ENCODE measurements at regions not wholly inside any gene's neighbourhood (a gene's known extent, or its start where the extent isn't known, plus 50 kb on each side); places are given as distances from the start of the nearest gene placed in this dataset.

- Mint-ChIP-seq H3K27me3 (ENCODE audit: insufficient read depth, low read depth, poor library complexity) (no peaks in the 10 kb centered on the region), H3K4me1 (no peaks in the 10 kb centered on the region), H3K9me3 (peaks cover 81% of the 10 kb centered on the region), H3K27ac (no peak overlapping the region), H3K4me3 (no peak overlapping the region), H3K36me3 (ENCODE audit: low read depth) (peaks cover 6% of the 10 kb centered on the region; the same call in 1 of the 3 replicates)
- Histone ChIP-seq H3K27me3 (ENCODE audit: insufficient read depth) (no peaks in the 10 kb centered on the region), H3K9me2 (ENCODE audit: insufficient read depth) (no peaks in the 10 kb centered on the region), H2AFZ (no peak overlapping the region), H3K4me2 (no peak overlapping the region), H3K4me3 (no peak overlapping the region), H3K4me1 (ENCODE audit: insufficient read depth) (no peaks in the 10 kb centered on the region), H3K27ac (ENCODE audit: low read depth) (no peak overlapping the region), H3F3A (replicated peaks; ENCODE audit: low read depth) (no peaks in the 10 kb centered on the region), H4K20me1 (replicated peaks; ENCODE audit: insufficient read depth) (no peaks in the 10 kb centered on the region), H3K36me3 (ENCODE audit: insufficient read depth) (no peaks in the 10 kb centered on the region; the same call in 1 of the 2 replicates), H3K79me2 (replicated peaks; ENCODE audit: insufficient read depth) (no peaks in the 10 kb centered on the region)
- DNase-seq (ENCODE audit: low spot score) (no peak), ATAC-seq (no peak)
- no peak for TF ChIP-seq CREB1 (CRISPR knock-in tag; IDR thresholded peaks at IDR 0.05; ENCODE audit: low read depth)
- no peak for TF ChIP-seq EZH2phosphoT487 (IDR thresholded peaks at IDR 0.05; ENCODE audit: unreplicated experiment)
- no peak for TF ChIP-seq ZNF114 (CRISPR knock-in tag; IDR thresholded peaks at IDR 0.05)
- TF ChIP-seq CTCF (conservative IDR thresholded peaks at IDR 0.05; ENCODE audit: low read depth in 2 of 2), result no peak
- no peak for TF ChIP-seq EZH2 (IDR thresholded peaks at IDR 0.05; ENCODE audit: low read depth, unreplicated experiment)
- TF ChIP-seq JUNB (IDR thresholded peaks at IDR 0.05; ENCODE audit: unreplicated experiment), result no peak
- TF ChIP-seq ETS1 (IDR thresholded peaks at IDR 0.05), result no peak
- TF ChIP-seq POLR2AphosphoS5 (IDR thresholded peaks at IDR 0.05; ENCODE audit: low read depth), result no peak
- TF ChIP-seq ZNF331 (CRISPR knock-in tag; IDR thresholded peaks at IDR 0.05; ENCODE audit: low read depth), result no peak
- no peak for TF ChIP-seq STAT1 (IDR thresholded peaks at IDR 0.05; ENCODE audit: unreplicated experiment)
- no peak for TF ChIP-seq ZNF462 (CRISPR knock-in tag; IDR thresholded peaks at IDR 0.05)
These were observed 1745.3 kb downstream of the MRPL39 start for GRCh38 chr21:23861911-23862504.

All from GM23338 (cell line).